Right hindlimb (tissue), 1 donor: ENCODE measurements at regions not wholly inside any gene's neighbourhood (a gene's known extent, or its start where the extent isn't known, plus 50 kb on each side); places are given as distances from the start of the nearest gene placed in this dataset.
A peak's percentile ranks its signal among the peaks of the same experiment; 100 is the strongest.

Experiments used
- DNase-seq: peaks from one replicate; pipeline ENCODE4 v3.0.0-alpha.2; 2018

GRCh38 chr3:76352511-76353284 is 567.3 kb upstream of the ZNF717 start:
- no peak for DNase-seq

GRCh38 chr3:76353683-76354082 is 568.3 kb upstream of the ZNF717 start:
- no peak for DNase-seq

GRCh38 chr3:76361010-76361409 is 575.7 kb upstream of the ZNF717 start:
- DNase-seq = no peak

- no peak for DNase-seq
These were observed 577.3 kb upstream of the ZNF717 start for GRCh38 chr3:76362643-76363042.

- no peak for DNase-seq
These were observed 579.9 kb upstream of the ZNF717 start for GRCh38 chr3:76365275-76365674.

- DNase-seq = no peak
These were observed 581.9 kb upstream of the ZNF717 start for GRCh38 chr3:76367281-76367680.

- no peak for DNase-seq
These were observed 583.8 kb upstream of the ZNF717 start for GRCh38 chr3:76369170-76369569.

GRCh38 chr3:76370749-76371520 is 585.6 kb upstream of the ZNF717 start:
- no peak for DNase-seq

- DNase-seq = no peak
These were observed 587.1 kb upstream of the ZNF717 start for GRCh38 chr3:76372497-76372896.

- no peak for DNase-seq
These were observed 591.7 kb upstream of the ZNF717 start for GRCh38 chr3:76377074-76377473.

- no peak for DNase-seq
These were observed 593.4 kb upstream of the ZNF717 start for GRCh38 chr3:76378789-76379188.

- DNase-seq = peak; percentile 16
These were observed 598.4 kb upstream of the ZNF717 start for GRCh38 chr3:76383781-76384180.

GRCh38 chr3:76387000-76387399 is 601.7 kb upstream of the ZNF717 start:
- no peak for DNase-seq

GRCh38 chr3:76400141-76400540 is 614.8 kb upstream of the ZNF717 start:
- no peak for DNase-seq

- DNase-seq = no peak
These were observed 617.6 kb upstream of the ZNF717 start for GRCh38 chr3:76402926-76403325.

GRCh38 chr3:76403556-76403955 is 618.2 kb upstream of the ZNF717 start:
- DNase-seq = no peak

- no peak for DNase-seq
These were observed 619.8 kb upstream of the ZNF717 start for GRCh38 chr3:76405196-76405595.

- DNase-seq = no peak
These were observed 625.5 kb upstream of the ZNF717 start for GRCh38 chr3:76410762-76411281.

GRCh38 chr3:76415384-76415783 is 624.5 kb upstream of the ROBO2 start:
- DNase-seq = no peak

GRCh38 chr3:76429581-76430177 is 610.2 kb upstream of the ROBO2 start:
- DNase-seq = no peak

GRCh38 chr3:76432396-76432795 is 607.5 kb upstream of the ROBO2 start:
- DNase-seq = no peak

GRCh38 chr3:76436894-76437293 is 603.0 kb upstream of the ROBO2 start:
- no peak for DNase-seq

GRCh38 chr3:76438971-76439370 is 600.9 kb upstream of the ROBO2 start:
- DNase-seq = no peak
